H9 (cell line): ENCODE measurements at regions not wholly inside any gene's neighbourhood (a gene's known extent, or its start where the extent isn't known, plus 50 kb on each side); places are given as distances from the start of the nearest gene placed in this dataset.

Experiments
- DNase-seq: peaks from one replicate; pipeline ENCODE4 v3.0.0-alpha.2; 2017
- H2AFZ ChIP-seq: one replicate; pipeline ENCODE4 v1.6.1; 2013; ENCODE audit warnings: mild to moderate bottlenecking, low read length, control low read depth, moderate library complexity
- H2AK5ac ChIP-seq: 2 replicates; pipeline ENCODE4 v1.6.1; 2013; ENCODE audit warnings: low read length, control low read depth, mixed read lengths; ENCODE audit not compliant: insufficient read length
- H2BK120ac ChIP-seq: one replicate; pipeline ENCODE4 v1.6.1; 2013; ENCODE audit warnings: low read depth, mild to moderate bottlenecking, low read length, control low read depth, inconsistent platforms; ENCODE audit not compliant: poor library complexity, severe bottlenecking
- H2BK12ac ChIP-seq: 2 replicates; pipeline ENCODE4 v1.6.1; 2013; ENCODE audit warnings: low read length, control low read depth, mixed read lengths, low read depth; ENCODE audit not compliant: insufficient read length
- H2BK15ac ChIP-seq: 2 replicates; pipeline ENCODE4 v1.6.1; 2013; ENCODE audit warnings: low read depth, low read length, control low read depth
- H2BK20ac ChIP-seq: one replicate; pipeline ENCODE4 v1.6.1; 2013; ENCODE audit warnings: low read depth, mild to moderate bottlenecking, low read length, control low read depth, inconsistent platforms; ENCODE audit not compliant: poor library complexity, severe bottlenecking
- H2BK5ac ChIP-seq: 2 replicates; pipeline ENCODE4 v1.6.1; 2013; ENCODE audit warnings: low read length, control low read depth, mixed read lengths; ENCODE audit not compliant: insufficient read length
- H3K14ac ChIP-seq: 2 replicates; pipeline ENCODE4 v1.6.1; 2013; ENCODE audit warnings: low read length, control low read depth; ENCODE audit not compliant: insufficient read depth
- H3K18ac ChIP-seq: 2 replicates; pipeline ENCODE4 v1.6.1; 2013; ENCODE audit warnings: low read depth, mild to moderate bottlenecking, mixed read lengths, low read length, control low read depth; ENCODE audit not compliant: insufficient read length
- H3K23ac ChIP-seq: 2 replicates; pipeline ENCODE4 v1.6.1; 2013; ENCODE audit warnings: low read length, control low read depth, mixed read lengths, low read depth; ENCODE audit not compliant: insufficient read length
- H3K23me2 ChIP-seq: 2 replicates; pipeline ENCODE4 v1.6.1; 2013; ENCODE audit warnings: low read depth, mild to moderate bottlenecking, mixed read lengths, low read length, control low read depth; ENCODE audit not compliant: insufficient read length, poor library complexity, severe bottlenecking
- H3K27ac ChIP-seq: 2 replicates; pipeline ENCODE4 v1.5.1; 2013; ENCODE audit warnings: low read length, control low read depth, mixed read lengths, low read depth; ENCODE audit not compliant: insufficient read length
- H3K27me3 ChIP-seq: 2 replicates; pipeline ENCODE4 v1.6.1; 2013; ENCODE audit warnings: low read length, control low read depth, inconsistent platforms; ENCODE audit not compliant: insufficient read depth
- H3K4ac ChIP-seq: 2 replicates; pipeline ENCODE4 v1.6.1; 2013; ENCODE audit warnings: low read depth, mild to moderate bottlenecking, control low read depth, inconsistent platforms, low read length, moderate library complexity
- H3K4me1 ChIP-seq: 2 replicates; pipeline ENCODE4 v1.6.1; 2013; ENCODE audit warnings: low read length, control low read depth, inconsistent platforms; ENCODE audit not compliant: insufficient read depth
- H3K4me2 ChIP-seq: 2 replicates; pipeline ENCODE4 v1.6.1; 2013; ENCODE audit warnings: low read length, control low read depth, mixed read lengths; ENCODE audit not compliant: insufficient read length, insufficient read depth
- H3K56ac ChIP-seq: 2 replicates; pipeline ENCODE4 v1.6.1; 2013; ENCODE audit warnings: low read depth, mild to moderate bottlenecking, mixed read lengths, low read length, control low read depth; ENCODE audit not compliant: insufficient read length
- H3K79me1 ChIP-seq: 2 replicates; pipeline ENCODE4 v1.6.1; 2013; ENCODE audit warnings: low read depth, mild to moderate bottlenecking, moderate library complexity, low read length, control low read depth, inconsistent platforms; ENCODE audit not compliant: insufficient read depth, poor library complexity, severe bottlenecking
- H3K79me2 ChIP-seq: 2 replicates; pipeline ENCODE4 v1.6.1; 2013; ENCODE audit warnings: low read length, control low read depth, inconsistent platforms; ENCODE audit not compliant: insufficient read depth
- H3K9ac ChIP-seq: 2 replicates; pipeline ENCODE4 v1.6.1; 2013; ENCODE audit warnings: low read length, control low read depth, mixed read lengths; ENCODE audit not compliant: insufficient read length; ENCODE audit errors: extremely low read depth
- H3K9me3 ChIP-seq: one replicate; pipeline ENCODE4 v1.6.1; 2013; ENCODE audit warnings: low read depth, low read length, inconsistent platforms; ENCODE audit not compliant: control insufficient read depth
- H3T11ph ChIP-seq: one replicate; pipeline ENCODE4 v1.6.1; 2013; ENCODE audit warnings: mild to moderate bottlenecking, low read length, control low read depth, inconsistent platforms
- H4K20me1 ChIP-seq: one replicate; pipeline ENCODE4 v1.6.1; 2013; ENCODE audit not compliant: control insufficient read depth, insufficient read length, insufficient read depth
- H4K5ac ChIP-seq: 2 replicates; pipeline ENCODE4 v1.6.1; 2013; ENCODE audit warnings: low read depth, mild to moderate bottlenecking, mixed read lengths, low read length, control low read depth; ENCODE audit not compliant: insufficient read length
- H4K8ac ChIP-seq: replicated peaks from 2 replicates; pipeline ENCODE4 v1.6.1; 2013; ENCODE audit warnings: low read length, control low read depth, mixed read lengths, low read depth; ENCODE audit not compliant: insufficient read length
- H4K91ac ChIP-seq: 2 replicates; pipeline ENCODE4 v1.6.1; 2013; ENCODE audit warnings: low read depth, mild to moderate bottlenecking, moderate library complexity, mixed read lengths, low read length, control low read depth; ENCODE audit not compliant: insufficient read length
- H3K27ac Mint-ChIP-seq, 3 experiments: 2 replicates in 2 of 3; 3 replicates in 1 of 3; pipeline ENCODE4 v1.8.0; 2020 to 2021; ENCODE audit warnings: mixed read lengths in 3 of 3, mild to moderate bottlenecking in 1 of 3, moderate library complexity in 1 of 3
- H3K27me3 Mint-ChIP-seq: 2 replicates; pipeline ENCODE4 v1.8.0; 2021; ENCODE audit warnings: low read depth, mild to moderate bottlenecking, moderate library complexity, mixed read lengths
- H3K36me3 Mint-ChIP-seq, 3 experiments: 2 replicates in 2 of 3; 3 replicates in 1 of 3; pipeline ENCODE4 v1.8.0; 2020 to 2021; ENCODE audit warnings: low read depth in 3 of 3, mixed read lengths in 3 of 3; ENCODE audit not compliant: insufficient read depth in 1 of 3
- H3K4me1 Mint-ChIP-seq, 2 experiments: 2 replicates each; pipeline ENCODE4 v1.8.0; 2020; ENCODE audit warnings: mixed read lengths in 2 of 2
- H3K4me3 Mint-ChIP-seq, 2 experiments: 2 replicates in 1 of 2; 3 replicates in 1 of 2; pipeline ENCODE4 v1.8.0; 2020 to 2021; ENCODE audit warnings: mild to moderate bottlenecking in 2 of 2, mixed read lengths in 2 of 2, moderate library complexity in 1 of 2
- H3K9me3 Mint-ChIP-seq, 2 experiments: 2 replicates in 1 of 2; 3 replicates in 1 of 2; pipeline ENCODE4 v1.8.0; 2020; ENCODE audit warnings: mild to moderate bottlenecking in 2 of 2, mixed read lengths in 2 of 2, moderate library complexity in 1 of 2
- CTCF ChIP-seq: fragments of 200-600 bp; sonication (generic); conservative IDR thresholded peaks from 3 replicates; pipeline ENCODE4 v1.8.0; 2021; ENCODE audit warnings: antibody characterized with exemption, mild to moderate bottlenecking
- WGBS: extraction: QIAGEN DNeasy Blood & Tissue Kit; methylation state at CpG from one replicate; pipeline ENCODE4 v1.1.7; 2013; ENCODE audit warnings: missing lambda C conversion rate, low lambda C conversion rate, mixed read lengths; ENCODE audit not compliant: insufficient read length; ENCODE audit errors: extremely low coverage; 5-methylcytosine and 5-hydroxymethylcytosine counted together

GRCh38 chr16:76819226-76819916 lies 371.6 kb upstream of the MON1B start:
- Mint-ChIP-seq H3K27me3 (no peaks in the 10 kb centered on the region), H3K4me1 (no peaks in the 10 kb centered on the region), H3K9me3 (no peaks in the 10 kb centered on the region), H3K4me3 (no peak overlapping the region), H3K36me3 (no peaks in the 10 kb centered on the region), H3K27ac (no peak overlapping the region; a peak in 1 of 7 replicates)
- Histone ChIP-seq H4K5ac (no peak overlapping the region), H3K79me2 (no peaks in the 10 kb centered on the region), H4K91ac (no peak overlapping the region), H4K20me1 (no peaks in the 10 kb centered on the region), H3K9ac (no peak overlapping the region), H2BK12ac (no peak overlapping the region), H3K23me2 (no peaks in the 10 kb centered on the region), H3K4me1 (no peaks in the 10 kb centered on the region), H2BK20ac (no peak overlapping the region), H2AK5ac (no peak overlapping the region), H3K27me3 (no peaks in the 10 kb centered on the region), H2BK15ac (no peak overlapping the region), H2BK120ac (no peak overlapping the region), H4K8ac (no peak overlapping the region), H3K23ac (no peak overlapping the region), H2AFZ (no peak overlapping the region), H3K18ac (no peak overlapping the region), H3K56ac (no peak overlapping the region), H2BK5ac (no peak overlapping the region), H3K79me1 (no peaks in the 10 kb centered on the region), H3K14ac (no peak overlapping the region), H3K9me3 (no peaks in the 10 kb centered on the region), H3K4ac (no peak overlapping the region), H3K4me2 (no peak overlapping the region), H3T11ph (no peak overlapping the region), H3K27ac (no peak overlapping the region)
- no peak for TF ChIP-seq CTCF
- no peak for DNase-seq
- no CpG with 5 or more reads among the region's 8 CpGs for WGBS
